ENCODE measurements at regions not wholly inside any gene's neighbourhood (a gene's known extent, or its start where the extent isn't known, plus 50 kb on each side); places are given as distances from the start of the nearest gene placed in this dataset.

DNA sequence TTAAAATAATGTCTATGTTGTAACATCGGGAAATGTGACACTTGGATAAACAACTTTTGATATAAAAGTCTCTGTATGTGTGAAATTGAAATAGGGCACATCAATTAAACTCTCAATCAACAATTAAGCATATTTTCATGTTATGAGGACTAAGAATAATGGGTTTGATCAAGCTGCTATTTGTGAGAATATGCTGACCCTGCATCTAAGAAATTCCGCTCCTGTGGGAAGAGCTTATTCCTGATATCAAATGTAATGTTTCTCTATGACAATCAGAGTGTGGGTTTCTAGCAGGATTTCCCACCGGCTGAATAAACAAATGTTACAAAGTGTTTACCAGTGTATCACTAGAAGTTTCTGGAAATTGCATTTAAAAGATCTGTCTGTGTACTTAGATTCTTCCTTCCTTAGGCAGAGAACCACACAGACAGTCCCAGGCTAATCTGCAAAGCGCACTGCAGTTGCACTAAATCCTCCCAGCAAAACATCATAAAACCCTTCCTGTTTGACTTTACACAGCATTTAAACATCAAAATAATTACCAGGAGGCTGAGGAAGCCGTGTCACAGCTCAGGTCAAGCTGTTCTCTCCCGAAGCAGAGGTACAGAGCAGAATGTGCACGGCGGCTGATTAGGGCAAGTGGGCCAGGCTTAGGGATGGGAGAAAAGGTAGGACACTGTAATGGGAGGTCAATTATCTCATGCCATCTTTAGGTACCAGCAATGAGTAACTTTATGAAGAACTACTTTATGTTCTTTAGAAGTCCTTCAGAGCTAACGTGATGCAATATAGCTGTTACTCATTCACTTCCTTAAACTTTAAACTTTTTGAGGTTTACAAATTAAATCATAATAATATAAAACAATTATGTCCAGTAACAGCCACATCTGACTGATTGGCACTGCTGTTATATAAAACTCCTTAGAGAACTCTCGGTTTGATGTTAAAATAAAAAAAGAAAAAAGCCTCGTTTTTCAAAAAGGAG is 109.1 kb upstream of the CTTNBP2 start:
- Histone ChIP-seq H4K91ac (ENCODE audit: low read length) (no peak overlapping the region), H2BK120ac (ENCODE audit: low read depth, low read length) (no peak overlapping the region), H3K9ac (ENCODE audit: low read length) (no peak overlapping the region), H3K14ac (ENCODE audit: low read length in 2 of 2) (no peak overlapping the region), H2BK5ac (ENCODE audit: low read depth, low read length, poor library complexity, severe bottlenecking) (no peak overlapping the region), H3K9me3 (ENCODE audit: control insufficient read depth, low read length) (no peaks in the 10 kb centered on the region), H3K4me1 (ENCODE audit: control insufficient read depth, insufficient read depth, low read depth, low read length) (peaks cover 3% of the 10 kb centered on the region), H3K27ac (ENCODE audit: low read length, poor library complexity, severe bottlenecking) (peak overlapping the region; percentile 25), H2BK15ac (ENCODE audit: low read depth, poor library complexity, severe bottlenecking) (no peak overlapping the region), H3K23ac (ENCODE audit: low read length in 2 of 2) (no peak overlapping the region), H3K79me1 (replicated peaks; ENCODE audit: low read length, poor library complexity, severe bottlenecking) (no peaks in the 10 kb centered on the region), H3K4me2 (ENCODE audit: low read length, poor library complexity, severe bottlenecking) (no peak overlapping the region), H2AK5ac (ENCODE audit: low read length, severe bottlenecking) (no peak overlapping the region), H2AFZ (ENCODE audit: low read depth, low read length) (peak overlapping the region; percentile 61), H3K18ac (ENCODE audit: low read depth in 1 of 2, low read length in 2 of 2) (no peak overlapping the region), H3K4ac (ENCODE audit: low read depth in 1 of 2, low read length in 2 of 2) (no peak overlapping the region), H2BK12ac (ENCODE audit: low read length in 2 of 2) (no peak overlapping the region), H3K4me3 (ENCODE audit: insufficient read depth in 1 of 2, low read depth in 1 of 2, low read length in 2 of 2) (no peak overlapping the region), H3K27me3 (ENCODE audit: control insufficient read depth in 1 of 2, insufficient read depth in 1 of 2, low read length in 2 of 2) (no peaks in the 10 kb centered on the region), H4K8ac (ENCODE audit: low read length) (no peak overlapping the region), H3K36me3 (ENCODE audit: control insufficient read depth in 1 of 2, insufficient read depth in 2 of 2, low read depth in 1 of 2, low read length in 2 of 2) (no peaks in the 10 kb centered on the region)
- WGBS = 45% methylated on average over 8 of the region's 11 CpGs
- DNase-seq = no peak

DNA sequence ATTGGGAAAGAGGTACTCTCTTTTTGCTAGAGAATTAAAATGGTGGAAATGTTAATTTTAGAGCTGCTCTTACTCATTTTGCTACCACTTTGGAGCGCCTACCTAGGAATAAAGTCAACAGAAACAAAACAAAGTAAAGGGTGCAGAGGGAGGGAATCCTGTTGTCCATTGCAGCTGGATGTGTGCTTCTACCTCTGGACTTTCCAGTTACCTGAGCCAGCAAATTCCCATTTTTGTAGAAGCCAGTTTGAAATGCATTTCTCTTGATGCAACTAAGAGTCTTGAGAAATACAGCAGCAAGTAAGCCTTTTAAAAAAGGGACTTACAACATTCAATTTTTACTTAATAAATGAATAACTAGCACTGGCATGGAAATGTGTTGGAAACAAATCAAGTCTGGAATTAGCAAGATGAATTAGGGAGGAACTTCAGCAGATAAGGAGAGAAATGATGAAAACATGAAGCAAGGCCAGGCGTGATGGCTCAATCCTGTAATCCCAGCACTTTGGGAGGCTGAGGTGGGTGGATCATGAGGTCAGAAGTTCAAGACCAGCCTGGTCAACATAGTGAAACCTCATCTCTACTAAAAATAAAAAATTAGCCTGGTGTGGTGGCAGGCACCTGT is 113.5 kb upstream of the CTTNBP2 start:
- no peaks in the 10 kb centered on the region for H3K36me3 ChIP-seq (ENCODE audit: control insufficient read depth in 1 of 2, insufficient read depth in 2 of 2, low read depth in 1 of 2, low read length in 2 of 2)
- no peaks in the 10 kb centered on the region for H3K79me1 ChIP-seq (replicated peaks; ENCODE audit: low read length, poor library complexity, severe bottlenecking)
- no peak overlapping the region for H3K4me3 ChIP-seq (ENCODE audit: insufficient read depth in 1 of 2, low read depth in 1 of 2, low read length in 2 of 2)
- no peak for DNase-seq
- H3K9me3 ChIP-seq (ENCODE audit: control insufficient read depth, low read length) = no peaks in the 10 kb centered on the region
- 100% methylated on average over 1 of the region's 2 CpGs for WGBS
- H3K27me3 ChIP-seq (ENCODE audit: control insufficient read depth in 1 of 2, insufficient read depth in 1 of 2, low read length in 2 of 2) = no peaks in the 10 kb centered on the region
- H3K4me1 ChIP-seq (ENCODE audit: control insufficient read depth, insufficient read depth, low read depth, low read length) = peaks cover 2% of the 10 kb centered on the region
- H4K91ac ChIP-seq (ENCODE audit: low read length) = no peak overlapping the region
- H2BK120ac ChIP-seq (ENCODE audit: low read depth, low read length) = no peak overlapping the region
- no peak overlapping the region for H3K14ac ChIP-seq (ENCODE audit: low read length in 2 of 2)
- H2AK5ac ChIP-seq (ENCODE audit: low read length, severe bottlenecking) = no peak overlapping the region
- H2BK15ac ChIP-seq (ENCODE audit: low read depth, poor library complexity, severe bottlenecking) = no peak overlapping the region
- no peak overlapping the region for H4K8ac ChIP-seq (ENCODE audit: low read length)
- H3K4ac ChIP-seq (ENCODE audit: low read depth in 1 of 2, low read length in 2 of 2) = no peak overlapping the region
- no peak overlapping the region for H2BK12ac ChIP-seq (ENCODE audit: low read length in 2 of 2)
- H3K23ac ChIP-seq (ENCODE audit: low read length in 2 of 2) = no peak overlapping the region
- no peak overlapping the region for H2BK5ac ChIP-seq (ENCODE audit: low read depth, low read length, poor library complexity, severe bottlenecking)
- no peak overlapping the region for H3K18ac ChIP-seq (ENCODE audit: low read depth in 1 of 2, low read length in 2 of 2)
- no peak overlapping the region for H3K27ac ChIP-seq (ENCODE audit: low read length, poor library complexity, severe bottlenecking)
- H2AFZ ChIP-seq (ENCODE audit: low read depth, low read length) = no peak overlapping the region
- H3K4me2 ChIP-seq (ENCODE audit: low read length, poor library complexity, severe bottlenecking) = no peak overlapping the region
- H3K9ac ChIP-seq (ENCODE audit: low read length) = no peak overlapping the region

DNA sequence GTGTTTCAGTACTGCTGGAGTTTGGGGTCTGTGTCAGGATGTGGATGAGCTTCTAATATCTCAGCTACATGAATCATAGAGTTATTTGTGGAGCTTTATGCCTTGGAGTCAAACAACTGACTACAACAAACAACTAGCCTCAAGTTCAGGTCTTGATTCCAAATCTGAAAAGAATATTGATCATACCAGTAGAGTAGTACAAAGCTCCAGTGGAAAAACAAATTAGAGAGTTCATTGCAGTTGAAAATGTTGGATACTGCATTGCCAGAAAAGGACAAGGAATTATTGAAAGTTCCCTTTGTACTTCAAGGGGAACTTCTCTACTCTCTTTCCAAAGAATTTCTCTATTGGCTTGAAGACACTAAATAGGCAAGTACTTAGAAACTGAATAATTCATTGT is 117.6 kb upstream of the CTTNBP2 start:
- no peaks in the 10 kb centered on the region for H3K4me1 ChIP-seq (ENCODE audit: control insufficient read depth, insufficient read depth, low read depth, low read length)
- no peak overlapping the region for H2BK12ac ChIP-seq (ENCODE audit: low read length in 2 of 2)
- DNase-seq = no peak
- no peaks in the 10 kb centered on the region for H3K27me3 ChIP-seq (ENCODE audit: control insufficient read depth in 1 of 2, insufficient read depth in 1 of 2, low read length in 2 of 2)
- H2AK5ac ChIP-seq (ENCODE audit: low read length, severe bottlenecking) = no peak overlapping the region
- H3K9me3 ChIP-seq (ENCODE audit: control insufficient read depth, low read length) = no peaks in the 10 kb centered on the region
- no peak overlapping the region for H3K4me3 ChIP-seq (ENCODE audit: insufficient read depth in 1 of 2, low read depth in 1 of 2, low read length in 2 of 2)
- no peak overlapping the region for H2BK5ac ChIP-seq (ENCODE audit: low read depth, low read length, poor library complexity, severe bottlenecking)
- no peak overlapping the region for H3K14ac ChIP-seq (ENCODE audit: low read length in 2 of 2)
- no peak overlapping the region for H4K8ac ChIP-seq (ENCODE audit: low read length)
- no peak overlapping the region for H2BK15ac ChIP-seq (ENCODE audit: low read depth, poor library complexity, severe bottlenecking)
- H3K23ac ChIP-seq (ENCODE audit: low read length in 2 of 2) = no peak overlapping the region
- H2AFZ ChIP-seq (ENCODE audit: low read depth, low read length) = no peak overlapping the region
- no peaks in the 10 kb centered on the region for H3K79me1 ChIP-seq (replicated peaks; ENCODE audit: low read length, poor library complexity, severe bottlenecking)
- no peak overlapping the region for H2BK120ac ChIP-seq (ENCODE audit: low read depth, low read length)
- no peak overlapping the region for H3K4me2 ChIP-seq (ENCODE audit: low read length, poor library complexity, severe bottlenecking)
- H3K36me3 ChIP-seq (ENCODE audit: control insufficient read depth in 1 of 2, insufficient read depth in 2 of 2, low read depth in 1 of 2, low read length in 2 of 2) = no peaks in the 10 kb centered on the region
- no peak overlapping the region for H3K18ac ChIP-seq (ENCODE audit: low read depth in 1 of 2, low read length in 2 of 2)
- H3K27ac ChIP-seq (ENCODE audit: low read length, poor library complexity, severe bottlenecking) = no peak overlapping the region
- no peak overlapping the region for H4K91ac ChIP-seq (ENCODE audit: low read length)
- H3K4ac ChIP-seq (ENCODE audit: low read depth in 1 of 2, low read length in 2 of 2) = no peak overlapping the region
- H3K9ac ChIP-seq (ENCODE audit: low read length) = no peak overlapping the region

DNA sequence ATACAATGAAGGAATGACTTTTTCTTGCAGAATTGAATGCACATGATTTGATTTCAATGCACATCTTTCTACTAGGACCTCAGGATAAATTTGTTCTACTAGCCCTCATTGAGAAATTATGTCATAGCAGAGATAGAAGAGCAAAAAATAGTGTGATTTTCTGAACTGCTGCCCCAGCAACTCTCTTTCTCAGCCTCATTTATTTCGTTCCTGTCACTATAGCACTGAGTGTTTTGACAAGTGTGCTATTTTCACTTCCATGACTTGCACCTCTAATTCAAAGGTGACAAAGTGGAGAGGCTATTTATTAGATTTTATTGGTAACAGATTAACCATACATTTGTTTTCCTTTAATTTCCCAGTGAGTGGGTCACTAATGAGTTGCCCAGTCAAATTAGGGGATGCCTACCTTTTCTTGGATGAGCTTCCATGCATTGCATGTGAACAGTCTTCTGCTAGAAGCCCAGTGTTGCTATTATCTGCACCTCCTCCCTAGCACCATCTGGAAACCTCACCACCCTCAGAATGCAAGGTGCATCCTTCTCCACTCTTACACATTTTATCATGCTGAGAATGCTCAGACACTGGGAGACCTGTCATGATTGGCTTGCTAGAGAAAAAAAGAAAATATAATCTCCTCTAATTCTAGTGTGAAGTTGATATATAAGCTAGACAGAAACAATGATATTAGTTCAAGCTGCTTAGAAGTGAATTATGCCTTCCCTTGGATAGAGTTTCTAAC is 119.6 kb upstream of the CTTNBP2 start:
- no peak for DNase-seq
- no peaks in the 10 kb centered on the region for H3K27me3 ChIP-seq (ENCODE audit: control insufficient read depth in 1 of 2, insufficient read depth in 1 of 2, low read length in 2 of 2)
- no peaks in the 10 kb centered on the region for H3K36me3 ChIP-seq (ENCODE audit: control insufficient read depth in 1 of 2, insufficient read depth in 2 of 2, low read depth in 1 of 2, low read length in 2 of 2)
- H3K18ac ChIP-seq (ENCODE audit: low read depth in 1 of 2, low read length in 2 of 2) = no peak overlapping the region
- H3K79me1 ChIP-seq (replicated peaks; ENCODE audit: low read length, poor library complexity, severe bottlenecking) = no peaks in the 10 kb centered on the region
- H2AK5ac ChIP-seq (ENCODE audit: low read length, severe bottlenecking) = no peak overlapping the region
- no peak overlapping the region for H2BK15ac ChIP-seq (ENCODE audit: low read depth, poor library complexity, severe bottlenecking)
- no peak overlapping the region for H3K27ac ChIP-seq (ENCODE audit: low read length, poor library complexity, severe bottlenecking)
- no peak overlapping the region for H3K4me2 ChIP-seq (ENCODE audit: low read length, poor library complexity, severe bottlenecking)
- H3K9me3 ChIP-seq (ENCODE audit: control insufficient read depth, low read length) = no peaks in the 10 kb centered on the region
- H2BK120ac ChIP-seq (ENCODE audit: low read depth, low read length) = no peak overlapping the region
- H3K4me1 ChIP-seq (ENCODE audit: control insufficient read depth, insufficient read depth, low read depth, low read length) = peaks cover 2% of the 10 kb centered on the region
- no peak overlapping the region for H4K91ac ChIP-seq (ENCODE audit: low read length)
- no peak overlapping the region for H3K4me3 ChIP-seq (ENCODE audit: insufficient read depth in 1 of 2, low read depth in 1 of 2, low read length in 2 of 2)
- no peak overlapping the region for H2BK5ac ChIP-seq (ENCODE audit: low read depth, low read length, poor library complexity, severe bottlenecking)
- no peak overlapping the region for H3K14ac ChIP-seq (ENCODE audit: low read length in 2 of 2)
- no peak overlapping the region for H2BK12ac ChIP-seq (ENCODE audit: low read length in 2 of 2)
- no peak overlapping the region for H3K23ac ChIP-seq (ENCODE audit: low read length in 2 of 2)
- no peak overlapping the region for H3K9ac ChIP-seq (ENCODE audit: low read length)
- no peak overlapping the region for H2AFZ ChIP-seq (ENCODE audit: low read depth, low read length)
- H3K4ac ChIP-seq (ENCODE audit: low read depth in 1 of 2, low read length in 2 of 2) = no peak overlapping the region
- WGBS = 86% methylated on average over 1 of the region's 1 CpG
- no peak overlapping the region for H4K8ac ChIP-seq (ENCODE audit: low read length)

Data from mesenchymal stem cell (in vitro differentiated cells and primary cell).